ENCODE measurements at regions not wholly inside any gene's neighbourhood (a gene's known extent, or its start where the extent isn't known, plus 50 kb on each side); places are given as distances from the start of the nearest gene placed in this dataset.

- Histone ChIP-seq H3K4me3 (no peak overlapping the region), H3K4me1 (peaks cover 7% of the 10 kb centered on the region; the same call in 2 of the 3 replicates), H3K27ac (no peak overlapping the region), H3K9me3 (no peaks in the 10 kb centered on the region), H3K4me2 (no peak overlapping the region)
- TF ChIP-seq MAX (IDR thresholded peaks at IDR 0.05) (no peak), FOSB (CRISPR knock-in tag; IDR thresholded peaks at IDR 0.05) (no peak), ATOH8 (CRISPR knock-in tag; IDR thresholded peaks at IDR 0.05; ENCODE audit: low read depth) (no peak), RAD21 (conservative IDR thresholded peaks at IDR 0.05 in 1 of 2, IDR thresholded peaks at IDR 0.05 in 1 of 2) (no peak), RFX5 (IDR thresholded peaks at IDR 0.05) (no peak), CEBPB (IDR thresholded peaks at IDR 0.05) (no peak), POLR2A (IDR thresholded peaks at IDR 0.05; ENCODE audit: low read length) (no peak), CHD4 (IDR thresholded peaks at IDR 0.05; ENCODE audit: borderline replicate concordance) (no peak)
- 81% methylated on average over 11 of the region's 11 CpGs for WGBS (ENCODE audit: missing lambda C conversion rate)
- no peak for DNase-seq (ENCODE audit: low read depth in 1 of 2, low spot score in 1 of 2)
- POLR2A ChIA-PET: no interaction called here
- CTCF ChIA-PET: interaction anchor here (0.9 to 1.6 kb wide), 4 partner anchors 9 to 78 kb away, joined by 3 read pairs; no protein-coding TSS in a partner anchor
- FAIRE-seq: no peak
- no peak for ATAC-seq
Observed at GRCh38 chr2:8549273-8549922, 132.5 kb upstream of the ID2 start.

- ATAC-seq (no peak), DNase-seq (ENCODE audit: low read depth in 1 of 2, low spot score in 1 of 2) (no peak), FAIRE-seq (no peak)
- no peak overlapping the region for H3K4me2 ChIP-seq
- H3K27ac ChIP-seq: no peak overlapping the region
- 76% methylated on average over 4 of the region's 4 CpGs for WGBS (ENCODE audit: missing lambda C conversion rate)
- no peak for TF ChIP-seq CHD2 (IDR thresholded peaks at IDR 0.05; ENCODE audit: low read length, partially characterized antibody)
- no peak for TF ChIP-seq REST (IDR thresholded peaks at IDR 0.05)
- TF ChIP-seq BHLHE40 (IDR thresholded peaks at IDR 0.05; ENCODE audit: low read depth, low read length): no peak
- no peak for TF ChIP-seq FOSB (CRISPR knock-in tag; IDR thresholded peaks at IDR 0.05)
- TF ChIP-seq HOXB5 (CRISPR knock-in tag; IDR thresholded peaks at IDR 0.05): no peak
- no peak for TF ChIP-seq ZC3H11A (IDR thresholded peaks at IDR 0.05)
- no peak for TF ChIP-seq MAZ (IDR thresholded peaks at IDR 0.05; ENCODE audit: borderline replicate concordance, low read depth, low read length)
- no peak for TF ChIP-seq BCL3 (IDR thresholded peaks at IDR 0.05)
- no peak for TF ChIP-seq HES2 (IDR thresholded peaks at IDR 0.05)
- no peak for TF ChIP-seq CBX2 (IDR thresholded peaks at IDR 0.05; ENCODE audit: borderline replicate concordance, low read depth)
- TF ChIP-seq KDM1A (IDR thresholded peaks at IDR 0.05; ENCODE audit: low read depth): no peak
- 0 out of 3 replicates have a peak, but pooled peaks cover under 1% of the 10 kb centered on the region for H3K9me3 ChIP-seq
- H3K4me3 ChIP-seq: no peak overlapping the region
- ChIA-PET CTCF (interaction anchor here (0.9 to 1.6 kb wide), 3 partner anchors 10 to 78 kb away, joined by 3 read pairs; no protein-coding TSS in a partner anchor), POLR2A (no interaction called here)
- H3K4me1 ChIP-seq: peaks cover 4% of the 10 kb centered on the region; the same call in 2 of the 3 replicates
Observed at GRCh38 chr2:8549942-8550341, 131.9 kb upstream of the ID2 start.
